ENCODE measurements at regions not wholly inside any gene's neighbourhood (a gene's known extent, or its start where the extent isn't known, plus 50 kb on each side); places are given as distances from the start of the nearest gene placed in this dataset.

GRCh38 chr2:41872646-41873045 lies 175.2 kb upstream of the PKDCC start:
- H3K9me3 Mint-ChIP-seq = no peaks in the 10 kb centered on the region
- peaks cover 12 to 39% of the 10 kb centered on the region in 2 donors for H3K4me1 Mint-ChIP-seq (ENCODE audit: low read depth in 2 of 2)
- H3K27ac Mint-ChIP-seq = peak overlapping the region in 1 of 2 donors; percentile 69
- DNase-seq (no peak), ATAC-seq (replicated peaks) (no peak)
- no peaks in the 10 kb centered on the region for H3K36me3 Mint-ChIP-seq (ENCODE audit: insufficient read depth)
- peaks cover 8 to 9% of the 10 kb centered on the region in 2 donors for H3K27me3 Mint-ChIP-seq
- no peak overlapping the region for H3K4me3 Mint-ChIP-seq

GRCh38 chr2:41873102-41874031 lies 174.5 kb upstream of the PKDCC start:
- ATAC-seq (replicated peaks) (no peak), DNase-seq (no peak)
- Mint-ChIP-seq H3K9me3 (no peaks in the 10 kb centered on the region), H3K27ac (peak overlapping the region in 1 of 2 donors; percentile 69), H3K36me3 (ENCODE audit: insufficient read depth) (no peaks in the 10 kb centered on the region), H3K4me3 (no peak overlapping the region), H3K27me3 (peaks cover 8 to 9% of the 10 kb centered on the region in 2 donors), H3K4me1 (ENCODE audit: low read depth in 2 of 2) (peaks cover 12 to 39% of the 10 kb centered on the region in 2 donors)

- Mint-ChIP-seq H3K4me1 (ENCODE audit: low read depth in 2 of 2) (peaks cover 8 to 31% of the 10 kb centered on the region in 2 donors), H3K9me3 (no peaks in the 10 kb centered on the region), H3K27ac (peak overlapping the region in 1 of 2 donors; percentile 47), H3K36me3 (ENCODE audit: insufficient read depth) (no peaks in the 10 kb centered on the region), H3K4me3 (no peak overlapping the region), H3K27me3 (peaks cover 15 to 19% of the 10 kb centered on the region in 2 donors)
- DNase-seq = no peak
- no peak for ATAC-seq (replicated peaks)
Observed at GRCh38 chr2:41877114-41877678, 170.6 kb upstream of the PKDCC start.

GRCh38 chr2:41878056-41878455 lies 169.8 kb upstream of the PKDCC start:
- H3K27ac Mint-ChIP-seq = no peak overlapping the region
- no peaks in the 10 kb centered on the region for H3K9me3 Mint-ChIP-seq
- H3K36me3 Mint-ChIP-seq (ENCODE audit: insufficient read depth) = no peaks in the 10 kb centered on the region
- DNase-seq = no peak
- peaks cover 8 to 24% of the 10 kb centered on the region in 2 donors for H3K4me1 Mint-ChIP-seq (ENCODE audit: low read depth in 2 of 2)
- no peak overlapping the region for H3K4me3 Mint-ChIP-seq
- ATAC-seq (replicated peaks) = no peak
- H3K27me3 Mint-ChIP-seq = peaks cover 17 to 19% of the 10 kb centered on the region in 2 donors

- H3K36me3 Mint-ChIP-seq (ENCODE audit: insufficient read depth) = no peaks in the 10 kb centered on the region
- no peak for DNase-seq
- no peaks in the 10 kb centered on the region for H3K9me3 Mint-ChIP-seq
Observed at GRCh38 chr2:41878716-41879234, 169.0 kb upstream of the PKDCC start.

GRCh38 chr2:41879235-41879916 lies 168.4 kb upstream of the PKDCC start:
- ATAC-seq (replicated peaks) = peak; percentile 40
- no peak for DNase-seq
- Mint-ChIP-seq H3K4me3 (no peak overlapping the region), H3K36me3 (ENCODE audit: insufficient read depth) (no peaks in the 10 kb centered on the region), H3K27ac (peak overlapping the region in 1 of 2 donors; percentile 62), H3K4me1 (ENCODE audit: low read depth in 2 of 2) (peaks cover 9 to 21% of the 10 kb centered on the region in 2 donors), H3K9me3 (no peaks in the 10 kb centered on the region), H3K27me3 (peaks cover 17 to 19% of the 10 kb centered on the region in 2 donors)

More at GRCh38 chr2:41878716-41879234, 169.0 kb upstream of the PKDCC start:
- Mint-ChIP-seq H3K27ac (peak overlapping the region in 1 of 2 donors; percentile 62), H3K4me3 (no peak overlapping the region), H3K27me3 (peaks cover 17 to 19% of the 10 kb centered on the region in 2 donors), H3K4me1 (ENCODE audit: low read depth in 2 of 2) (peaks cover 8 to 20% of the 10 kb centered on the region in 2 donors)
- ATAC-seq (replicated peaks) = no peak

- Mint-ChIP-seq H3K27me3 (peaks cover 19 to 24% of the 10 kb centered on the region in 2 donors), H3K4me1 (ENCODE audit: low read depth in 2 of 2) (peaks cover 15 to 22% of the 10 kb centered on the region in 2 donors), H3K9me3 (no peaks in the 10 kb centered on the region), H3K36me3 (ENCODE audit: insufficient read depth) (no peaks in the 10 kb centered on the region), H3K27ac (no peak overlapping the region), H3K4me3 (no peak overlapping the region)
- DNase-seq (no peak), ATAC-seq (replicated peaks) (no peak)
Observed at GRCh38 chr2:41880561-41881243, 167.1 kb upstream of the PKDCC start.

- no peaks in the 10 kb centered on the region for H3K36me3 Mint-ChIP-seq (ENCODE audit: insufficient read depth)
- DNase-seq (no peak), ATAC-seq (replicated peaks) (no peak)
- peaks cover 19 to 24% of the 10 kb centered on the region in 2 donors for H3K27me3 Mint-ChIP-seq
- H3K27ac Mint-ChIP-seq = no peak overlapping the region
- H3K9me3 Mint-ChIP-seq = no peaks in the 10 kb centered on the region
- no peak overlapping the region for H3K4me3 Mint-ChIP-seq
- peaks cover 15 to 22% of the 10 kb centered on the region in 2 donors for H3K4me1 Mint-ChIP-seq (ENCODE audit: low read depth in 2 of 2)
Observed at GRCh38 chr2:41881249-41881648, 166.6 kb upstream of the PKDCC start.

- no peak overlapping the region for H3K27ac Mint-ChIP-seq
- H3K27me3 Mint-ChIP-seq = peaks cover 6 to 21% of the 10 kb centered on the region in 2 donors
- H3K4me1 Mint-ChIP-seq (ENCODE audit: low read depth in 2 of 2) = peaks cover 13 to 14% of the 10 kb centered on the region in 2 donors
- H3K4me3 Mint-ChIP-seq = no peak overlapping the region
- peak; percentile 90 for ATAC-seq (replicated peaks)
- H3K9me3 Mint-ChIP-seq = no peaks in the 10 kb centered on the region
- no peak for DNase-seq
- no peaks in the 10 kb centered on the region for H3K36me3 Mint-ChIP-seq (ENCODE audit: insufficient read depth)
Observed at GRCh38 chr2:41884718-41885117, 163.1 kb upstream of the PKDCC start.

- Mint-ChIP-seq H3K36me3 (ENCODE audit: insufficient read depth) (no peaks in the 10 kb centered on the region), H3K4me1 (ENCODE audit: low read depth in 2 of 2) (peaks cover 7 to 13% of the 10 kb centered on the region in 2 donors), H3K9me3 (no peaks in the 10 kb centered on the region), H3K27ac (no peak overlapping the region), H3K4me3 (no peak overlapping the region), H3K27me3 (peaks cover 0 to 21% of the 10 kb centered on the region in 2 donors)
- ATAC-seq (replicated peaks) = no peak
- DNase-seq = no peak
Observed at GRCh38 chr2:41886145-41886664, 161.6 kb upstream of the PKDCC start.

- ATAC-seq (replicated peaks) = no peak
- Mint-ChIP-seq H3K4me3 (no peak overlapping the region), H3K27me3 (peaks cover 0 to 19% of the 10 kb centered on the region in 2 donors), H3K4me1 (ENCODE audit: low read depth in 2 of 2) (peaks cover 7 to 14% of the 10 kb centered on the region in 2 donors), H3K36me3 (ENCODE audit: insufficient read depth) (no peaks in the 10 kb centered on the region), H3K27ac (no peak overlapping the region), H3K9me3 (no peaks in the 10 kb centered on the region)
- DNase-seq = no peak
Observed at GRCh38 chr2:41886757-41887156, 161.1 kb upstream of the PKDCC start.

GRCh38 chr2:41890341-41890740 lies 157.5 kb upstream of the PKDCC start:
- DNase-seq (no peak), ATAC-seq (replicated peaks) (no peak)
- H3K27ac Mint-ChIP-seq = no peak overlapping the region
- no peaks in the 10 kb centered on the region for H3K9me3 Mint-ChIP-seq
- no peak overlapping the region for H3K4me3 Mint-ChIP-seq
- peaks cover 0 to 9% of the 10 kb centered on the region in 2 donors for H3K27me3 Mint-ChIP-seq
- H3K4me1 Mint-ChIP-seq (ENCODE audit: low read depth in 2 of 2) = peaks cover 17 to 25% of the 10 kb centered on the region in 2 donors
- no peaks in the 10 kb centered on the region for H3K36me3 Mint-ChIP-seq (ENCODE audit: insufficient read depth)

Data from effector memory CD8-positive, alpha-beta T cell (primary cell).